ENCODE measurements at regions not wholly inside any gene's neighbourhood (a gene's known extent, or its start where the extent isn't known, plus 50 kb on each side); places are given as distances from the start of the nearest gene placed in this dataset.

DNA sequence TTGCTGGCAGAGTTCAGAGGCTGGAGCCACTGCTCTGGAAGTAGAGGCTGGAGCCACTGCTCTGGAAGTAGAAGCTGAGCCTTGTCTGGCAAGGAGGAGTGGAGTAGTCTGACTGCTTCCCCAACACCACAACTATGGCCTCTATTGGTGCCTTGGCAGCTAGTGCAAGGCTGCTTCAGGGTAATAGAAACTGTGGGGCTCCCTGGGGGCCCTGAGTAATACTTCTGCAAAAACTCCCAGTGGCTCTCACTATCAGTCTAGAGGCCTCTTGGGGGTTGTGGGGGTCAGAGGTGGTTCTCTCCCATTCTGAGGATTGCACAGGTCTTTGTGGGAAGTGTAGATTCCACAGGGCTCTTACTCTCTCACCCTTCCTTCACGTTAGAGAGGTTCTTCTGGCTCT, 629.0 kb upstream of the PTPRD start:
- Histone ChIP-seq H3K36me3 (replicated peaks) (no peaks in the 10 kb centered on the region), H3K27me3 (replicated peaks) (no peaks in the 10 kb centered on the region), H3K27ac (no peak overlapping the region), H3K4me3 (ENCODE audit: low read depth, low read length) (no peak overlapping the region)
- TF ChIP-seq, protein P1, sequence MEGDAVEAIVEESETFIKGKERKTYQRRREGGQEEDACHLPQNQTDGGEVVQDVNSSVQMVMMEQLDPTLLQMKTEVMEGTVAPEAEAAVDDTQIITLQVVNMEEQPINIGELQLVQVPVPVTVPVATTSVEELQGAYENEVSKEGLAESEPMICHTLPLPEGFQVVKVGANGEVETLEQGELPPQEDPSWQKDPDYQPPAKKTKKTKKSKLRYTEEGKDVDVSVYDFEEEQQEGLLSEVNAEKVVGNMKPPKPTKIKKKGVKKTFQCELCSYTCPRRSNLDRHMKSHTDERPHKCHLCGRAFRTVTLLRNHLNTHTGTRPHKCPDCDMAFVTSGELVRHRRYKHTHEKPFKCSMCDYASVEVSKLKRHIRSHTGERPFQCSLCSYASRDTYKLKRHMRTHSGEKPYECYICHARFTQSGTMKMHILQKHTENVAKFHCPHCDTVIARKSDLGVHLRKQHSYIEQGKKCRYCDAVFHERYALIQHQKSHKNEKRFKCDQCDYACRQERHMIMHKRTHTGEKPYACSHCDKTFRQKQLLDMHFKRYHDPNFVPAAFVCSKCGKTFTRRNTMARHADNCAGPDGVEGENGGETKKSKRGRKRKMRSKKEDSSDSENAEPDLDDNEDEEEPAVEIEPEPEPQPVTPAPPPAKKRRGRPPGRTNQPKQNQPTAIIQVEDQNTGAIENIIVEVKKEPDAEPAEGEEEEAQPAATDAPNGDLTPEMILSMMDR (IDR thresholded peaks at IDR 0.05; ENCODE audit: low read depth, low read length, missing control alignments): no peak
- in situ Hi-C loops (cut with HindIII; ENCODE audit: low pct_ligation_motif_present, low sequenced_read_pairs): no loop called here
- DNase-seq: no peak

DNA sequence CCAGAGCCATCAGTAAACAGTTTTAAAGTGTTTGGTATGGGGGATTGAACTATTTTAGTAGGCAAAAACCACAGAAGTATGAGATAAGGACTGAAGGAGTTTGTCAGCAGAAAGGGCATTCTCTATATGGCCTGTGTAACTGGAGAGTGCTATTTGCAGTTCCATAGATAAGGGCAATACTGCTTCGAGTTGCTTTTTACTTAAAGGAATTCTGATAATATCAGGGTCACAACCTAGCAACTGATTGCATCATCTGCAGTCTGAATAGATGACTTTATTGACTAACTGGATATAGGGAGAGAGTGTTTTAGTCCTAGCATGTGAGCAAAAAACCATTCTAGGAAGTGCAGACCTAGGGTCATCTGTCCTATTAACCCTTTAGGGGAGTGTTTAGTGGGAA, 645.2 kb upstream of the PTPRD start:
- Histone ChIP-seq H3K27ac (no peak overlapping the region), H3K36me3 (replicated peaks) (no peaks in the 10 kb centered on the region), H3K4me3 (ENCODE audit: low read depth, low read length) (no peak overlapping the region), H3K27me3 (replicated peaks) (no peaks in the 10 kb centered on the region)
- DNase-seq: no peak
- in situ Hi-C loops (cut with HindIII; ENCODE audit: low pct_ligation_motif_present, low sequenced_read_pairs): no loop called here
- TF ChIP-seq, protein P1 (IDR thresholded peaks at IDR 0.05; ENCODE audit: low read depth, low read length, missing control alignments): no peak

DNA sequence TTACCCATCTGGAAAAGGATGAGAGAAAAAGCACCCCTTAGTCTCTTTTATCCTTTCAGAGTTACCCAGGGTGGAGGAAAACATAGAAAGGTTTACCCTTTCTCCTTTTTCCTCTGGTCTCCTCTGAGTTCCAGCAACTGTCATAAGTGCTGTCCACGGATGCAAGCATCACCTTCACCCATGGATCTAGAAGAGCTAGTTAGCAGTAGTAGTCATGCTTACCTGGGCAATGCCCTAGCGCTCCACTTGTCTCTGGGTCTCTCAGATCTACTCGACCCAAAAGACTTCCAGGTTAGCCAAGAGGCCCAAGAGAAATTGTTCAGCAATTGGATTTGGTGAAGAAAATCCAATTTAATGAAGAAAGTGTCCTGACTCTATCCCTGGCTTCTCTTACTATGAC, 656.2 kb upstream of the PTPRD start:
- no peak for DNase-seq
- Histone ChIP-seq H3K27me3 (replicated peaks) (no peaks in the 10 kb centered on the region), H3K4me3 (ENCODE audit: low read depth, low read length) (no peak overlapping the region), H3K36me3 (replicated peaks) (no peaks in the 10 kb centered on the region), H3K27ac (no peak overlapping the region)
- in situ Hi-C loops (cut with HindIII; ENCODE audit: low pct_ligation_motif_present, low sequenced_read_pairs): no loop called here
- TF ChIP-seq, protein P1 (IDR thresholded peaks at IDR 0.05; ENCODE audit: low read depth, low read length, missing control alignments): no peak

DNA sequence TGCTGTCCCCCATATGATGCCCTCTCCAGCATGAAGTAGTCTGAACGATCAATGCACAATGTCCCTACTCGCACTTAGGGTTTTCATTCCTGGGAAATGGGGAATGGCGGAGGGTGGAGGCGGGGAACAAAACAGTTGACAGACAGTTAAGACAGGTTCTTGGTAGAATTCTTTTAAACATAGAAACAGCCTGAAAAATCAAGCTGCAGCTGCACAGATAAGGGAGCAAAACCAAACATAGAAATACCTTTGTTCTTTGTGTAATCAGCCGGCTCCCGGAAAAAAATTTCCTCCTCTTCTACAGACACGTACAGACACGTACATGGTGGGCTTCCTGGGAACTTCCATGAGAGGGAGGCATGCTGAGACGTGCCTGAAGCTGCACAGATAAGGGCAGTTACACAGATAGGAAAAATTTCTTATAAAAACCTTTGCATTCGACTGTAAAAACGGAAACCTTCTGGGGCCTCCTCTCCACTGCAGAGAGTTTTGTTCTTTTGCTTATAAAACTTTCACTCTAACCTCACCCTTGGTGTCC, 662.4 kb upstream of the PTPRD start:
- Histone ChIP-seq H3K4me3 (ENCODE audit: low read depth, low read length) (no peak overlapping the region), H3K27ac (no peak overlapping the region), H3K36me3 (replicated peaks) (no peaks in the 10 kb centered on the region), H3K27me3 (replicated peaks) (no peaks in the 10 kb centered on the region)
- no peak for DNase-seq
- TF ChIP-seq, protein P1 (IDR thresholded peaks at IDR 0.05; ENCODE audit: low read depth, low read length, missing control alignments): no peak
- in situ Hi-C loops (cut with HindIII; ENCODE audit: low pct_ligation_motif_present, low sequenced_read_pairs): no loop called here

DNA sequence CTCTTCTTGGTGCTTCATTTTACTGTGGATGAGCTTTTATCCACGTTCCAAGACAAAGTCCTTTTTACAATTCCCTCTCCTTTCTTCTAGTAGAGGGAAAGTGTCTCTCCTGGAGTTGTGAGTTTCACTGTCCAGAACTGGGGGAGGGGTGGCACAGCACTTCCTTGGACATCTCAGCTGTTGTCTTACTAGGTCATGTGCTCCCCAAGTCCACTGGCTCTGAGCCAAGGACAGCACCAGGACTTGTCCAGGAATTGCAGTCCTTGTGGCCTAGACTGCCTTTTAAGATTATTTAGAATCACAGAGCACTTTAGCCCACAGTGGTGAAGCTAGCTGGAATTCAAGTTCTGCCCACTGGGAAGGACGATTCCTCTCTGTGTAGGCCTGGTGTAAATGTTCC, 700.2 kb upstream of the PTPRD start:
- Histone ChIP-seq H3K36me3 (replicated peaks) (no peaks in the 10 kb centered on the region), H3K27me3 (replicated peaks) (no peaks in the 10 kb centered on the region), H3K27ac (no peak overlapping the region), H3K4me3 (ENCODE audit: low read depth, low read length) (no peak overlapping the region)
- peak; percentile 50 for DNase-seq
- TF ChIP-seq, protein P1 (IDR thresholded peaks at IDR 0.05; ENCODE audit: low read depth, low read length, missing control alignments): no peak
- in situ Hi-C loops (cut with HindIII; ENCODE audit: low pct_ligation_motif_present, low sequenced_read_pairs): no loop called here

DNA sequence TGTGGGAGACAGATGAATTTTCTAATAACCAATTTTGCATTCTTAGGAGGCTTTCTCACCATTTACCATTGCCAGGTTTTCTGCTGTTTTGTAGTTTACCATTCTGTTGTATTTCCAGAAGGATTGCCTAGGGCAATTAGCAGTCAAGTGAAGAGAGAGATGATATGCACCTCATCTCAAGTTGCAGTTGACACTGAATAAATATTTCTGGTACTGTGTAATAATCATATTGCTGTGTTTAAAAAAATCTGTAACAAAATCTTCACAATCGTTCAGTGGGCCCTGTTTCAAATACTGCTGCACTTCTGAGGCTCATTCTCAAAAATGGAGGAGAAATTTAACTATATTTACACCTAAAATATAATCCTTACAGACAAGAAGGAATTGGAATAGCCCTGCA, 706.1 kb upstream of the PTPRD start:
- TF ChIP-seq, protein P1 (IDR thresholded peaks at IDR 0.05; ENCODE audit: low read depth, low read length, missing control alignments): no peak
- Histone ChIP-seq H3K27me3 (replicated peaks) (no peaks in the 10 kb centered on the region), H3K27ac (no peak overlapping the region), H3K36me3 (replicated peaks) (no peaks in the 10 kb centered on the region), H3K4me3 (ENCODE audit: low read depth, low read length) (no peak overlapping the region)
- in situ Hi-C loops (cut with HindIII; ENCODE audit: low pct_ligation_motif_present, low sequenced_read_pairs): no loop called here
- DNase-seq: no peak
